Breast epithelium (tissue), 4 donors: ENCODE measurements at regions not wholly inside any gene's neighbourhood (a gene's known extent, or its start where the extent isn't known, plus 50 kb on each side); places are given as distances from the start of the nearest gene placed in this dataset.
A peak's percentile ranks its signal among the peaks of the same experiment; 100 is the strongest.

Experiments used
- DNase-seq, 2 donors: peaks; one replicate each; pipeline ENCODE4 v3.0.0-alpha.2; 2019; ENCODE audit warnings: low spot score in 2 of 2
- H3K27ac ChIP-seq, 2 donors: fragments of 200-600 bp; sonication (generic) in 1 of 2; one replicate each; pipeline ENCODE4 v1.5.1; 2016 to 2019; ENCODE audit warnings: mild to moderate bottlenecking in 1 of 2
- H3K27me3 ChIP-seq, 2 donors: fragments of 200-600 bp; sonication (generic) in 1 of 2; one replicate each; pipeline versions ENCODE4 v1.5.1 to v1.6.0; 2017 to 2019; ENCODE audit warnings: control low read depth in 1 of 2, mild to moderate bottlenecking in 1 of 2
- H3K36me3 ChIP-seq: fragments of 200-600 bp; one replicate; pipeline ENCODE4 v1.5.1; 2019
- H3K4me1 ChIP-seq, 2 donors: fragments of 200-600 bp; sonication (generic); one replicate each; pipeline ENCODE4 v1.5.1; 2016 to 2019; ENCODE audit warnings: control low read depth in 1 of 2
- H3K4me3 ChIP-seq, 3 donors: fragments of 200-600 bp; sonication (generic); 1 replicate in 2 of 3; 2 replicates in 1 of 3; pipeline ENCODE4 v1.5.1; 2016 to 2019; ENCODE audit warnings: mild to moderate bottlenecking in 3 of 3, moderate library complexity in 2 of 3
- H3K9me3 ChIP-seq, 2 donors: fragments of 200-600 bp; sonication (generic) in 1 of 2; one replicate each; pipeline ENCODE4 v1.5.1; 2016 to 2019; ENCODE audit warnings: control low read depth in 1 of 2
- POLR2A ChIP-seq: fragments of 450-650 bp; IDR thresholded peaks from one replicate; pipeline ENCODE4 v1.6.1; 2016; ENCODE audit warnings: antibody characterized with exemption, mild to moderate bottlenecking, moderate library complexity
- POLR2AphosphoS5 ChIP-seq, 3 donors: sonication (generic); formaldehyde crosslinking; IDR thresholded peaks; one replicate each; pipeline ENCODE4 v1.6.1; 2017; ENCODE audit warnings: antibody characterized with exemption in 3 of 3
- intact Hi-C: fragments of 100-400 bp; cut with DNase I; formaldehyde crosslinking; loops from one replicate; pipeline ENCODE4 v1.15.1; 2023; ENCODE audit warnings: low total_unique reads
- TF ChIP-seq, protein P1 (sequence below), 3 donors: fragments of 450-650 bp; IDR thresholded peaks; one replicate each; pipeline ENCODE4 v1.5.1; 2016 to 2017; ENCODE audit warnings: antibody characterized with exemption in 3 of 3, mild to moderate bottlenecking in 3 of 3, moderate library complexity in 3 of 3

DNA sequence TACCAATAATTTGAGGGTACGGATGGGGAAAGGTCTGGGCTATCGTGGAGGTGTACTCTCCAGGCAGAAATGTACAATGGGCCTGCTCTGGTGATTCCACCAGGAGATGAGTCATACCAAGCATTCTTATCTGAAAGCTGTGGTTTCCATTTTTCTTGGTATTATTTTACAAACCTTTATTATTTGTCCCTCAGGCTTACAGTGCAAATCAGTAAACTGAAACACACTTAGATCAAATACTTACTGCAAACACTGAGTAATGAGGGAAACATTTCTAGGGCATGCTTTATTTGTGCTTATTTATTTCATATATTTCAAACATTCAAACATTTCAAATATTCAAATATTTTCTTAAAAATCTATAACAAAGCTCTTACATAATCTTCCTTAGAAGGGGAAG, 319.8 kb downstream of the RND3 start:
- H3K36me3 ChIP-seq: no peaks in the 10 kb centered on the region
- no peak overlapping the region for H3K4me3 ChIP-seq
- no peaks in the 10 kb centered on the region for H3K9me3 ChIP-seq
- no peak for DNase-seq
- intact Hi-C loops: no loop called here
- no peak for TF ChIP-seq POLR2A
- TF ChIP-seq, protein P1, sequence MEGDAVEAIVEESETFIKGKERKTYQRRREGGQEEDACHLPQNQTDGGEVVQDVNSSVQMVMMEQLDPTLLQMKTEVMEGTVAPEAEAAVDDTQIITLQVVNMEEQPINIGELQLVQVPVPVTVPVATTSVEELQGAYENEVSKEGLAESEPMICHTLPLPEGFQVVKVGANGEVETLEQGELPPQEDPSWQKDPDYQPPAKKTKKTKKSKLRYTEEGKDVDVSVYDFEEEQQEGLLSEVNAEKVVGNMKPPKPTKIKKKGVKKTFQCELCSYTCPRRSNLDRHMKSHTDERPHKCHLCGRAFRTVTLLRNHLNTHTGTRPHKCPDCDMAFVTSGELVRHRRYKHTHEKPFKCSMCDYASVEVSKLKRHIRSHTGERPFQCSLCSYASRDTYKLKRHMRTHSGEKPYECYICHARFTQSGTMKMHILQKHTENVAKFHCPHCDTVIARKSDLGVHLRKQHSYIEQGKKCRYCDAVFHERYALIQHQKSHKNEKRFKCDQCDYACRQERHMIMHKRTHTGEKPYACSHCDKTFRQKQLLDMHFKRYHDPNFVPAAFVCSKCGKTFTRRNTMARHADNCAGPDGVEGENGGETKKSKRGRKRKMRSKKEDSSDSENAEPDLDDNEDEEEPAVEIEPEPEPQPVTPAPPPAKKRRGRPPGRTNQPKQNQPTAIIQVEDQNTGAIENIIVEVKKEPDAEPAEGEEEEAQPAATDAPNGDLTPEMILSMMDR (IDR thresholded peaks at IDR 0.05): no peak
- no peak for TF ChIP-seq POLR2AphosphoS5 (IDR thresholded peaks at IDR 0.05)
- H3K27ac ChIP-seq: peak overlapping the region in 1 of 2 donors; percentile 13
- H3K4me1 ChIP-seq: peaks cover 0 to 9% of the 10 kb centered on the region in 2 donors
- H3K27me3 ChIP-seq: no peaks in the 10 kb centered on the region

DNA sequence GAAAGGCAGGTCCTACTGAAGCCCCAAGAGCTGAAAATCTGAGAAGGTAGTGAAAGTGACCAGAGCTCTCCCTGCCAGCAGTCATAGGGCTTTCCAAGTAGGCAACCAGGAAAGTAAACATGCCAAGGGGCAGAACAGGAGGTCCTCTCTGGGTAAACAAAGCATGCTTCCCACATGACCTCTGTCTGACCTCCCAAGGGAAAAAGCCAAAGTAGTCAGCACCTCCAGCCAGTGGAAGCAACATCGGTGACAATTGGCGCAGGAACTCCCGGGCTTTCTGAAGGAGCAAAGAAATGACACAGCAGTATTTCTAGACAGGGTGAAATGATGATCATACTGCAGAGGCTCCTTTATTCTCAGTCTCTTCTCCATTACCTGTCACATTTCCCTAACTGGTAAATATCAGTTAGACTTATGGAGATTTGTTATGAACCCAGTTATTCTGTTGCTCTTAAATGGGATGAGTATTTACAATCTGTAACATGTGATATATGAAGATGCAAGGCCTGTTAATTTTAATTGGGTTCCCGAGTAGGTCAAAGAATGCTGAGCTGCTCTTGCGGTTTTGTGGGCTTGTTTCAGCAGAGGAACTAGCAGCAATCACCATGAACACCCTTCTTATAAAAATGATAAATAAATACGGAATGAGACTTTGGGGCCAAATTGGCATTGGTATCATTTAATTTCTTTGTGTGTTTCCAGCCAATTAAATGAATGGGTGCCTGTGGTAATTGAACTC, 321.0 kb downstream of the RND3 start:
- peak overlapping the region; percentile 66 to 72 for H3K27ac ChIP-seq
- no peaks in the 10 kb centered on the region for H3K36me3 ChIP-seq
- H3K27me3 ChIP-seq: no peaks in the 10 kb centered on the region
- H3K4me3 ChIP-seq: peak overlapping the region in 2 of 3 donors; percentile 3 to 29
- peak in 2 of 3 donors; percentile 45 to 54 for TF ChIP-seq POLR2AphosphoS5 (IDR thresholded peaks at IDR 0.05)
- TF ChIP-seq, protein P1 (IDR thresholded peaks at IDR 0.05): no peak
- intact Hi-C loops: no loop called here
- no peaks in the 10 kb centered on the region for H3K9me3 ChIP-seq
- peak; percentile 59 to 71 for DNase-seq
- peaks cover 0 to 9% of the 10 kb centered on the region in 2 donors for H3K4me1 ChIP-seq

DNA sequence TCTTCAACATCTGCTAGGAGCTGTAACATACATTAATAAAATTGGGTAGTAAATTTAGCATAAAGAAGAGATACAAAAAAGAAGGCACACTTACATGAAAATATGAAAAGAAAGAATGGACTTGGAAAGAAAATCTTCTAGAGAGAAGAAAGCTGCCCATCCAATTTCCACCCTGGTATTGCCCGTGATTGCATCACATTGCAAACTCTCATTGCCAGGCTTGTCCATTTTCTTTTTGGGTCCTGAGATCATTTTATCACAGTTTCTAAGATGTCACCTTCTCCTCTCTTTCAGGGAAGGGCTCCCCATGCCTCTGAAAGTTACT, 321.5 kb downstream of the RND3 start:
- no peak for DNase-seq
- Histone ChIP-seq H3K27me3 (no peaks in the 10 kb centered on the region), H3K4me1 (peaks cover 0 to 9% of the 10 kb centered on the region in 2 donors), H3K27ac (peak overlapping the region; percentile 66 to 72), H3K36me3 (no peaks in the 10 kb centered on the region), H3K9me3 (no peaks in the 10 kb centered on the region), H3K4me3 (peak overlapping the region in 2 of 3 donors; percentile 3 to 29)
- intact Hi-C loops: no loop called here
- TF ChIP-seq, protein P1 (IDR thresholded peaks at IDR 0.05): no peak
- TF ChIP-seq POLR2A (no peak), POLR2AphosphoS5 (IDR thresholded peaks at IDR 0.05) (no peak)

DNA sequence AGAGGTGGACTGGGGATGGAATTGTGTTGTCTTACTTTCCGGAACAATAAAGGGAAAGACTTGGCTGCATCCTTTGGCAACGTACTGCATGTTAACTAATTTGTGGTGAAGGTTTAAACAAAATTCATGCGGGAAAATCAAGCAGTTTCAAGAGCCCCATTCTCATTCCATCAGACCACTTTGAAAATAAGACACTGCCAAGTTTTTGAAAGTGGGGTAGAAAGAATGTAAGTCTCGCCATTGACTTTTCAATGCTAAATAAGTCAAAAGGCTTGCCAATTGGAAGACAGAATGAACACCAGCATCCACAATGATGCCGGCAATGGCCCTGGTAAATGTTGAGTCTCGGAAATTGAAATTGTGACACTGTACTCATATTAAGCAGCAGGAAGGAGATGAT, 322.0 kb downstream of the RND3 start:
- H3K27ac ChIP-seq: peak overlapping the region; percentile 66 to 72
- DNase-seq: no peak
- intact Hi-C loops: no loop called here

More for the DNA sequence above, 322.0 kb downstream of the RND3 start:
- Histone ChIP-seq H3K36me3 (no peaks in the 10 kb centered on the region), H3K4me1 (peaks cover 0 to 9% of the 10 kb centered on the region in 2 donors), H3K9me3 (no peaks in the 10 kb centered on the region), H3K4me3 (no peak overlapping the region), H3K27me3 (no peaks in the 10 kb centered on the region)
- no peak for TF ChIP-seq POLR2A
- TF ChIP-seq, protein P1 (IDR thresholded peaks at IDR 0.05): no peak
- TF ChIP-seq POLR2AphosphoS5 (IDR thresholded peaks at IDR 0.05): no peak
